ENCODE measurements at regions not wholly inside any gene's neighbourhood (a gene's known extent, or its start where the extent isn't known, plus 50 kb on each side); places are given as distances from the start of the nearest gene placed in this dataset.

DNA sequence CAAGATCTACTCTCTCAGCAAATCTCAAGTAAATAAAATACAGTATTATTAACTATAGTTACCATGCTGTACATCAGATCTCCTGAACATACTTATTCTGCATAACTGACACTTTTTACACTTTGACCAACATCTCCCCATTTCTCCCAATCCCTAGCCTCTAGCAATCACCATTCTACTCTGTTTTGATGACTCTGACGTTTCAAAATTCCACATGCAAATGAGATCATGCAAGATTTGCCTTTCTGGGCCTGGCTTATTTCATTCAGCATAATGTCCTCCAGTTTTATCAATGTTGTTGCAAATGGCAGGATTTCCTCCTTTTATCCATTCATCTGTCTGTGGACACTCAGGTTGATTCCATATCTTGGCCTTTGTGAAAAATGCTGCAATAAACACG, 266.3 kb downstream of the RFPL4B start:
- ATAC-seq (ENCODE audit: low FRiP score) (no peak), DNase-seq (ENCODE audit: low spot score) (no peak)
- TF ChIP-seq, protein P1, sequence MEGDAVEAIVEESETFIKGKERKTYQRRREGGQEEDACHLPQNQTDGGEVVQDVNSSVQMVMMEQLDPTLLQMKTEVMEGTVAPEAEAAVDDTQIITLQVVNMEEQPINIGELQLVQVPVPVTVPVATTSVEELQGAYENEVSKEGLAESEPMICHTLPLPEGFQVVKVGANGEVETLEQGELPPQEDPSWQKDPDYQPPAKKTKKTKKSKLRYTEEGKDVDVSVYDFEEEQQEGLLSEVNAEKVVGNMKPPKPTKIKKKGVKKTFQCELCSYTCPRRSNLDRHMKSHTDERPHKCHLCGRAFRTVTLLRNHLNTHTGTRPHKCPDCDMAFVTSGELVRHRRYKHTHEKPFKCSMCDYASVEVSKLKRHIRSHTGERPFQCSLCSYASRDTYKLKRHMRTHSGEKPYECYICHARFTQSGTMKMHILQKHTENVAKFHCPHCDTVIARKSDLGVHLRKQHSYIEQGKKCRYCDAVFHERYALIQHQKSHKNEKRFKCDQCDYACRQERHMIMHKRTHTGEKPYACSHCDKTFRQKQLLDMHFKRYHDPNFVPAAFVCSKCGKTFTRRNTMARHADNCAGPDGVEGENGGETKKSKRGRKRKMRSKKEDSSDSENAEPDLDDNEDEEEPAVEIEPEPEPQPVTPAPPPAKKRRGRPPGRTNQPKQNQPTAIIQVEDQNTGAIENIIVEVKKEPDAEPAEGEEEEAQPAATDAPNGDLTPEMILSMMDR (IDR thresholded peaks at IDR 0.05), result no peak

DNA sequence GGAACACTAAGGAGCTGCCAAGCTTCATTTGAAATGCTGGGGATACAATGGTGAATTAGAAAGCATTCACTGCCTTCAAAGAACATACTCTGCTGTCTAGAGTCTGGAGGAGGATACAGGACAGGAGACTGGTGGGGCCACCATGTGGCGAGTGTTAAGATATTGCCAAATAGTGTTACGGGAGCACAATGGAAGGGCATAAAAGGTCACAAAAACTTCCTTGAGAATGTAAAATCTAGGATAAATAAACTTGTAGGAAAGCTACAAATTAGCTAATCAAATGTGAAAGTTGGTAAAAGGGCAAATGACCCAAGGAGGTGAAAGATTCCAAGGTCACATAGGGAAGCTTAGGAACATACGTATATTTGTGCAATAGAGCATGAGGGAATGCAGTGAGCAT, 271.7 kb downstream of the RFPL4B start:
- ATAC-seq (ENCODE audit: low FRiP score), result no peak
- TF ChIP-seq, protein P1 (IDR thresholded peaks at IDR 0.05), result no peak
- no peak for DNase-seq (ENCODE audit: low spot score)

DNA sequence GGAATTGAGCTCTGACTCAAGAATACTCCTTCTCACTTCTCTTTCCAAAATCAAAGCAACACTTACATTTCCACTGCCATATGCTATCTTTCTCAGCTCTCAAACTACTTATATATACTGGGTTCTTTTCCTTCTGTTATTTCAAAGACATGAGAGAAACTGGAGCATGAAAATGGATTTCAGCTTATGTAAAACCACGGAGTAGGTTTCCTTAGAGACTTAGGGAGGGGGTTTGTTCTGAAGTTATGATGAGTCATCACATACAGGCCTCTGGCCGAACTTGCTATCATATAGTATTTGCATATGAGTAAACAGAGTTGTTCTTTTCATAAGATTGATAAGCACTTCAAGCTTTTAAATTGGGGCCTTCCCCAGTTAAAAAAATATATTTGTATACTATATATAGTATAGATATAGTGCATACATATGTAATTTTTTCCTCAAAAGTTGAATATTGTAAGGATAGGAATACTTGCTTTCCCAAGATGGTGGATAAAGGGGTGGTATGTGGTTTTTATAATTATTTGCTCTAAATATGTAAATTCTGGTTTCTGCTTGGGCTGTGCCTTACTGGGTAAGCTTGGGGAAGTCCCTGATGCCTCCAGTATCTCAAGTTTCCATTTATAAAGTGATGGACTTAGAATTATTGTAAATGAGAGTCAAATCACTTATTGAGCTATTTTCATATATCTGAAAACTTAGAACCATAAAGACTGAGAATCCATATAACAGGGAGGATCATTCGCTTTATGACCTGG, 273.9 kb downstream of the RFPL4B start:
- DNase-seq (ENCODE audit: low spot score) (no peak), ATAC-seq (ENCODE audit: low FRiP score) (no peak)
- TF ChIP-seq, protein P1 (IDR thresholded peaks at IDR 0.05), result no peak

DNA sequence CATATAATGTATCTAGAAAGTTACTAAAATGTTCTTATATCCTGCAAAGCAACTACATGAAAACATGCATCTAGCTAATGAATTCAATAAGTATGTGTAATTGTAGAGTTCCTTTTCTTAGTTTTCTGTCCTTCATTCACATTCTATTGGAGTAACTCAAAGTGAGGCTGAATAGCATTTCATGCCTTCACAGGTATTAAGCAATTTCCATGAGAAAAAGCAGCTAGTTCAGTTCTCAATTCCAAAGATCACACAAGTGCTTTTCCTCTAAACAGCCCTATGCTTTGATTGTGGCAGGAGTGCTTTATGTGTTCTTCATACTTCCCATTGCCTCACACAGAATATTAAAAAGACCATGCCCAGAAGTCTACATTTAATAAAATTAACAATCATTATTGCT, 274.9 kb downstream of the RFPL4B start:
- DNase-seq (ENCODE audit: low spot score) (no peak), ATAC-seq (ENCODE audit: low FRiP score) (no peak)
- TF ChIP-seq, protein P1 (IDR thresholded peaks at IDR 0.05), result no peak

DNA sequence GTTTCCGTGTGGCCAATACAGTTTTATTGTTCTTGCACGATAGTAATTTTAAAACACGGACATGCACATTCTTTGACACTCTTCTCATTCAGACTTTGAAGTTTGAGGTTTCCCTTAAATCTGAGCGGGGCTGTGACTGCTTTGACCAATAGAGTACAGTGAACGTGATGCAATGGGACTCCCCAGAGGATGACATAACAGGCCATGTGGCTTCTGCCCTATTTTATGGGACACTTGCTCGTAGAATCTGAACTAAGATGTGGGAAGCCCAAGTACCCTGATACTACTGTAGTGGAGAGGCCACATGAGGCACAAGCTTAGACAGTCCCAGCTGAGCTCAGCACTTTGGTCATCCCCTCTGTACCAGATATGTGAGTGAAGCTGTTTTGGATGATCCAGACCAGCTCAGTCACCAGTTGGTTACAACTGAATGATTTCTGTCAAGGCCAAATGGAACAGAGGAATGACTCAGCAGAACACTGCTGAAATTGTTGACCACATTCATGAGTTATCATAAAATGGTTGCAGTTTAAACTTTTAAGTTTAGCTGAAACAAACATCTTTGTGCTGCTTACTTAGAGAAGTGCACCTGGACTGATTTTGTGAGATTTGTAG, 279.4 kb downstream of the RFPL4B start:
- no peak for DNase-seq (ENCODE audit: low spot score)
- no peak for ATAC-seq (ENCODE audit: low FRiP score)

DNA sequence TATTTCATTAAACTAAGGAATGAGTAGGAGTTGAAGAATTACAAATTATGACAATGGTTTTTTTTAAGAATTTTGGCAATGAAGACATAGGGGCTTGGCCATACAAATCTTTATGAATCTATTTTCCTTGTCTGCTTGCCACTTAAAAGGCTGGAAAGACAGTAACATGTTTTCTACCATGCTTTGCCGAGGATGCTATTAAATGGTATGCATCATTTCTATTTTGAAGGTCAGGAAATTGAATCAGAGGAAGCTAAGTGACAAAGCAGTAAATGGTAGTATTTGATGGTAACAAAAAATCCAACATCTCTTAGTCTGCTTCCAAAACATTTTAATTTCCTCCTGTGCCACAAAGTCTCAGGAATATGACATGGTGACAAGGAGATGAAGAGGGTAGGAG, 287.2 kb downstream of the RFPL4B start:
- ATAC-seq (ENCODE audit: low FRiP score) (no peak), DNase-seq (ENCODE audit: low spot score) (no peak)
- TF ChIP-seq, protein P1 (IDR thresholded peaks at IDR 0.05), result no peak

More for the DNA sequence above, 279.4 kb downstream of the RFPL4B start:
- TF ChIP-seq, protein P1 (IDR thresholded peaks at IDR 0.05), result no peak
